HEK293T (cell line): ENCODE measurements at regions not wholly inside any gene's neighbourhood (a gene's known extent, or its start where the extent isn't known, plus 50 kb on each side); places are given as distances from the start of the nearest gene placed in this dataset.

Source experiments
- CTBP1 ChIP-seq: fragments of 450-650 bp; IDR thresholded peaks from 2 replicates; pipeline ENCODE4 v1.6.1; 2016; ENCODE audit warnings: borderline replicate concordance
- ELF4 ChIP-seq: fragments of 450-650 bp; IDR thresholded peaks from 2 replicates; pipeline ENCODE4 v1.6.1; 2017; ENCODE audit warnings: antibody characterized with exemption
- FOXA1 ChIP-seq: fragments of 450-650 bp; IDR thresholded peaks from 2 replicates; pipeline ENCODE4 v1.6.1; 2016; ENCODE audit warnings: mild to moderate bottlenecking
- FOXM1 ChIP-seq: fragments of 450-650 bp; IDR thresholded peaks from 2 replicates; pipeline ENCODE4 v1.6.1; 2017; ENCODE audit warnings: mild to moderate bottlenecking, borderline replicate concordance
- HDGF ChIP-seq: fragments of 450-650 bp; IDR thresholded peaks from 2 replicates; pipeline ENCODE4 v1.6.1; 2017; ENCODE audit warnings: antibody characterized with exemption, borderline replicate concordance
- L3MBTL2 ChIP-seq: fragments of 450-650 bp; conservative IDR thresholded peaks from 2 replicates; pipeline ENCODE4 v1.6.1; 2016; ENCODE audit warnings: mild to moderate bottlenecking
- NFRKB ChIP-seq: fragments of 450-650 bp; IDR thresholded peaks from 2 replicates; pipeline ENCODE4 v1.6.1; 2016; ENCODE audit warnings: mild to moderate bottlenecking, moderate library complexity
- PKNOX1 ChIP-seq: fragments of 450-650 bp; IDR thresholded peaks from 2 replicates; pipeline ENCODE4 v1.6.1; 2016
- SP1 ChIP-seq: fragments of 450-650 bp; IDR thresholded peaks from 2 replicates; pipeline ENCODE4 v1.6.1; 2017
- SUZ12 ChIP-seq: fragments of 450-650 bp; IDR thresholded peaks from 2 replicates; pipeline ENCODE4 v1.6.1; 2016; ENCODE audit warnings: mild to moderate bottlenecking
- ZNF384 ChIP-seq: fragments of 450-650 bp; IDR thresholded peaks from 2 replicates; pipeline ENCODE4 v1.6.1; 2016

GRCh38 chr6:130670142-130670541 lies 157.1 kb upstream of the SMLR1 start:
- TF ChIP-seq PKNOX1 (no peak), HDGF (no peak), CTBP1 (no peak), ELF4 (no peak), FOXA1 (no peak), NFRKB (no peak), L3MBTL2 (no peak), SP1 (no peak), ZNF384 (no peak), FOXM1 (no peak), SUZ12 (no peak)
